Endothelial cell of hepatic sinusoid (primary cell): ENCODE measurements at regions not wholly inside any gene's neighbourhood (a gene's known extent, or its start where the extent isn't known, plus 50 kb on each side); places are given as distances from the start of the nearest gene placed in this dataset.
"Not testable (repeated sequence)": the region's sequence is repeated elsewhere in the genome, so short reads cannot be mapped to it uniquely, and the experiment has no call there.

ENCODE experiments used
- in situ Hi-C: cut with HindIII; loops from 2 replicates; pipeline ENCODE4 v1.10.0; 2017; ENCODE audit warnings: low sequenced_read_pairs

DNA sequence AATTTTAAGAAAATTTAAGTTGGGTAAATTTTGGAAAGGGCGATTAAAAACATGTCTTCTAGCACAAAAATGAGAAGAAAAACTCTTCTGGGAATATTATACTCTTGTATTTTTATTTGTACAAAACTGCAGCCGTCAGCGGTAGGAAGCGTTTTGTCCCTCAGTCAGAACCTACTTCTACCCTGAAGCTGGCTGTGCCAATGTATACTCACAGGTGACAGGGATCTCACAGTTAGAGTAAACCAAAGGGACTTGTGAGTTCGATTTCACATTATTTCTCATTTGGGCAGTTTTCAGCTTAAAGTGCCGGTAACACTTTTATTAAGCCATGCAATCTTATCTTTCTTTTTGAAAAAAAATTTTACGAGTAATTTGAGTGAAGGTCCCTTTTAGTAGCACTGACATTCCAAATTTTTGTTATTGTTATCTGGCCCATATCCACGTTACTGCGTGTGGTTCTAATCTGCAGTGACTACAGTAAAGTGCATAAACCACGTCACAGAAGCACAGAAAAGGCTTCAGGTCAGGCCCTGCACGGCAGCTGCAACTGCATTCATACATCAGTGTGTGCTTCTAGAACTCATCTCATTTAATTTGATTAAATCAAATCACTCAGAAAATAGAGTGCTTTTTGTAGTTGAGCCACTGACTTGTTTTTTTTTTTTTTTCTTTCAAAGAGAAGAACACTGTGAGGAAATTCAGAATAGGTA is 387.3 kb downstream of the LIG4 start:
- in situ Hi-C loops = no loop called here

GRCh38 chr13:107824635-107825034 is 390.7 kb downstream of the LIG4 start:
- in situ Hi-C loops = no loop called here

DNA sequence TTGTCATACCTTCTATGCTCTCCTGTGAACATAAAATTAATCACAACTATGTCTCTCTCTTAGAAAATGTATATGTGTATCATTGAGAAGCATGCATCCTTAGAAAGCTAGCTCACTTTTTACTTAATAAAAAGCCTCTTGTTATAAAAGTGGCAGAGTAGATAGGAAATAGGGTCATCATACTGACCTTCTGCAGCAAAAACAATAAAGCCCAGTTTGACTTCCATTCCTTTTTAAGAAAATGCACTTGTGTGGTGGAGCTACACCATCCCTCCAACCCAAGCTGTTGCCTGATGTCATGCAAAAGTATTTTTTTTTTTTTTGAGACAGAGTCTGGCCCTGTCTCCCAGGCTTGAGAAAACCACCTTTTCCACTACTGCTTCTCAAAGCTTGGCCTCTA is 393.3 kb downstream of the LIG4 start:
- in situ Hi-C loops = no loop called here

- in situ Hi-C loops = no loop called here
These were observed 393.8 kb downstream of the LIG4 start for GRCh38 chr13:107821492-107821891.

DNA sequence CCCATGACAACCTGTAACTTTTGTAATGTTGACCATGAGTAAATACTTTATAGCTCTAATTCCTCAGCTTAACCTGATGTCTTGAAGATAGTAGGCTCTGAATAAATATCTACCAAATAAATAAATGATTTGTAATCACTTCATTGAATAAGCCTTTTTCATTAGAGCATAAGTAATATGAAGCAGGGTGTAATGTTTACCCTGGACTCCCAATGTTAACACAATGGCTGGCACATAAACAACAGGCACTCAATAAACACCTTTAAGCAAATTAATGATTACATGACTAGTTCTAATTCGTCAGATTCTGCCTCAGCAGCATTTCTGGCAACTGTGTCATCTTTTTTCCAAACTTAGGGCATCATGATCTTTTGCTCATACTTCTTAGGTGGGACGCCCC is 396.3 kb downstream of the LIG4 start:
- in situ Hi-C loops = no loop called here

- in situ Hi-C loops = no loop called here
These were observed 397.6 kb downstream of the LIG4 start for GRCh38 chr13:107817647-107818287.

- in situ Hi-C loops = no loop called here
These were observed 403.3 kb downstream of the LIG4 start for GRCh38 chr13:107812014-107812412.

- in situ Hi-C loops = no loop called here
These were observed 403.9 kb downstream of the LIG4 start for GRCh38 chr13:107811233-107812013.

DNA sequence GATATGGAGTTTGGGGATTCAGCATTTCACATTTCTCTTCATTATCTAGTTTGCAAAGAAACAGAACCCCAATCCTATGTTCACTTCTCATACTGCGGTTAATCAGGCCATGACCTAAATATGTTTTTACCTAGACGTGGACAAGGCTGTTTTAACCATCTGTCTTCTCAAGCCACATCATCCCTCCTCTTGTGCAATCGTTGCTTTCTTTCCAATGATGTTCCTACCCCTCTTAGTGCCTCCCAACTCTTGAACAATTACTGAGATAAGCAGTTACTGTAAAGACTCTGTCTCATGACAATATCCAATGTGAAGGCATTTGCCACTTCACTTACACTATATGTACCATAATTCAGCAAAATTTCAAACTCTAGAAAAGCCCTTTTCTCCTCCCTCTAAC is 406.2 kb downstream of the LIG4 start:
- in situ Hi-C loops = no loop called here

DNA sequence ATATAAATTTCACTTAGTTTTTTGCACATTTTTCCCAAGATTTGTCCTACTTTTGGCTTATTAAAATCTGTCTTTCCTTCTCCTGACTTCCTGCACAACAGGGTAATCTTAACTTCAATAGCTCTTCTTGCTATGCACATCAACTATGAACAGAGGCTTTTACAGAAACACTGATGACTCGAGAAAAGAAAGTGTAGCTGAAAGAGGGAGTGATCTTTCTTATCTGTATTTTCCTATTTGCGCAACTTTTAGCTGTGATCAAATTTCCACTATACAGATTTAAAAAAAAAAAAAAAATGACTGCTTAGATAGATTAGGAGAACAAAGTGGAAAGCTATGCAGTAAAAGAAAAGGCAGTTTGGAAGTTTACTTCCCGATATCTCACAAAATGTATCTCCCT is 406.9 kb downstream of the LIG4 start:
- in situ Hi-C loops = no loop called here

DNA sequence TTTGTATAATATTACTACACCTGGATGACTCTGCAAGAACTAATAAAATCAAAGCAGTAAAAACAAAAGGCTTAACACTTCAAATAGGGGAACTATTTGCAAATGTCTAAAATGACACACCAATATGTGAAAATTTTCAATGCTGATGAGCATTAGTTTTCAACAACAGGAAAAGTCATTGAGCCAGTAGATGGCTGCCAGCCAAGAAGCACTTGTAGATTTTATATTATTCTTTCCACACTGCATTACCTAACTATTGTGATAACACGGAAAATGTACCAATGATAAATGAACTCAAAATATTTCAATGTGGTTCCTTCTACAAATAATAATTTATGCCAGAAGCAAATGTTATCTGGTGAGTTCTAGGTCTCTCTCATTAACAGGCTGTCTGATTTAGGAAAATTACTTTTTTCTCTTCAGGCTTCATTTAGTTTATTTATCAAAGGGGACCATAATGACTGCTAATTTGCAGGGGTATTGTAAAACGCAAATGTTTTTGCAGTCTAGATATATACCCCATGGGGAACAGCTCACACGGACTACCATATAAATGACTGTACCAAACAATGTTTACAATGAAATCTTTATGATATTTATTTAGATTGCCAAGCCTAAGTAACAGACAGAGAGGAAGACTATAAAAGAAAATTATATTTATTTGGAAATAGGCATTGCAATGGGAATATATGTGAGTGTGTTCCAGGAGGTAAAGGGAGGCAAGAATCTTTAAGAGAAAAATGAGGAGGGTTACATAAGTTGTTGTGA is 407.8 kb downstream of the LIG4 start:
- in situ Hi-C loops = no loop called here

- in situ Hi-C loops = no loop called here
These were observed 408.6 kb downstream of the LIG4 start for GRCh38 chr13:107806726-107807125.

DNA sequence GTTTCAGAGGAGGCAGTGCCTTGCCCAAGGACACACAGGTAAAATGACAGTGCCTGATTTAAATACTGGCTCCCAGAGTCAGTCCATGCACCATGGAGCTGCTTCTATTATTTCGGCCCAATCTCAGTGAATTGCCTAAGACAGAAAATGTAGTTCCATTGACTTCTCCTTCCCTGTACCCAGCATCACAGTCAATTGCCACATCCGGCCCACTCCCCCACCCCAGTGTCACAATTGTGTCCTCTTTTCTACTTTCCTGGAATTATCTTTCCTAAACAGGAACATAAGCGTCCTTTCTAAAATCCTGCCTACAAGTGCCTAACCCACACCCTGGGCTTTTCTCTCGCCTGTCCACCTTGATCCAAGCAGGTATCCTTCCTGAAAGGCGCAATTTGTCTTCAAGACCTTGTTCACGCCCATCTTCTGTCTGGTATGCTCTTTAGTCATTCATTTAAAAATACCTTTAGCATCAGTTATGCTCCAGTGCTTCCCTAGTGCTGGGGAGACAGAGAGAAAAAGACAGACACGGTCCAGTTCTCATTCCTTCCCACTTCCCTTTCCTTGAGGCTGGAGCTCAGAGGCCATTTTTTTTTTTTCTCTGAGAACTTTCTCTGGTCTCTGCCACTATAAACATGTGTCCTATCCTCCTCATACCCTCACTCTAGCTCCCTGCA is 411.4 kb downstream of the LIG4 start:
- in situ Hi-C loops = no loop called here

- in situ Hi-C loops = no loop called here
These were observed 413.7 kb downstream of the LIG4 start for GRCh38 chr13:107801621-107802020.

DNA sequence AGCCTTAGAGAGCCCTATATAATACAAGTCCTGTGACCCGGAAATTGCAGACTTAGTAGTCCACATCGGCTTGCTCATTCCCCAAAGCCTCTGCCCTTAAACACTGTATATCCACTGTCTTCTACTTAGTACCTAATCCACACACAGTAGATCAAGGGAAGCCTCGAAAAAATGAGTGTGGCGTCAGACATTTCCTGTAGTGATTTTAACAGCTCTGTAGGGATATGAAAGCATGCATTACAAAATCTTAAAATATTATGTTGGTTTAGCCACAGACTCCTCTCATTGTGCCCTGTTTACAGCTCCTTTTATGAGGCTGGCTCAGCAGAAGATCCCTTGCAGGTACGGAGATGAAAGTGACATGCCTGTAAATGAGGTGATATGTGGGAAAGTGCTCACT is 416.3 kb downstream of the LIG4 start:
- in situ Hi-C loops = no loop called here

DNA sequence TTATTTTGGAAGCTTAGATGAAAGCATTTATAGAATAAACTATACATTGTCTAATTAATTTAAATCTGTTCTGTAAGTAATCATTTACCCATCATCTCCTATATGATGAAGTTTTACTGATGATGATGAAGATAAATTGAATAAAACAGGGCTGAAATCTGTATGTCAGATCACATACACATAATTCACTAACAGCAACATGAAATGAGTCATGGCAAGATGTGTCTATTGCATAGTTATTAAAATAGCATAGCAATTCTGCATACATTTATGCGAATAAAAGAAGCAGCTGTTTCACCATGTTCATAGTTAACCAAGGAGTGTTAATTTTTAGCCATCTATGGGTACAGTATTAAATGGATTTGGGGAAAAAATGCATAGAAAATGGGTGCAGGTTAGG is 424.9 kb downstream of the LIG4 start:
- in situ Hi-C loops = no loop called here

DNA sequence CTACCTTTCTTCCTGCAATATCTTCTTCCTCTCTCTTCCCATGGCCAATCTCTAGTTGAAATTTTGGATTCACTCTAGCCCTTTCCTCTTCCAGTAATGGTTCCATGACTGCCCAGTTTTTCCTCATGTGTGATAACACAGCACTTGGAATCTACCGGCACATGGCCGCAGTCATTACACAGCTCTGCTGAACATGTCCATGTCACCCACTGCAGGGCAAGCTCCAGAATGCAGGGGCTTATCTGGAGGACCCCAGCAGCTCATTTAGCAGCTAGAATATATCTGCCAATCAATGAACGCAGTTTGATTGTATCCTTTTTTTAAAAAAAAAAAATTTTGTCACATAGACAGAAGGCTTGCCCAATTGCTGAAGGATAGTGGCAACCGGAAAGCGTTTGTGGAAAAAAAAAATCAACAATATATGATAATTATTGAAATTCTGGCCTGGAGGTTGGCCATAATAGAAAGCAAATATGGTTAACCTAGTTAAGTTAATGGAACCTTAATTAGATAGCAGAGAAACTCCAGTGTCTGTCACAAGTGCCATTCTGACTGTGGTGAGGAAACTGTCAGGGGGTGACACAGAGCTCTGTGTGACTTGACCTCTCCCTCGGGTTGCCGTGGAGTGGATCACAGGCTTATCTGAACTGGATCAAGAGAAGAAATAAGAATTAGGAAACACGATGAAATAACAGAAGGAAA is 426.7 kb downstream of the LIG4 start:
- in situ Hi-C loops = no loop called here

GRCh38 chr13:107782646-107783045 is 432.7 kb downstream of the LIG4 start:
- in situ Hi-C loops = not testable (repeated sequence)

DNA sequence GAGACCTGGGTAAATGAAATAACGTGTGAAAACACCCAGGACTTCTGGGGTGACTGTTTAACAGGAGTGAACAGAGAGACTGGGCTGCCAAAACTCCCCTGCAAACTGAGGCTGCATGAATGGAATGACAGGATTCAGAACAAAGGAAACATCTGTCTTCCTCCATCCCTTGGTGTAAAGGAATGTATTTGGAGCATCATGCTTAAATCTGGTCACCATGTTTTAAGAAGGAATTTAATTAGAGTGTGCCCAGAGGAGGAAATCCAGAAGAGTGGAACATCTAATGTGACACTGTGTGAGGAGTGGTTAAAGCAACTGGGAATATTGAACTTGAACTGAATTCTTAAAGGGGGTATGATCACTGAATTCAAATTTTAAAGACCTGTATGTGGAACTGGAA is 437.2 kb downstream of the LIG4 start:
- in situ Hi-C loops = no loop called here

DNA sequence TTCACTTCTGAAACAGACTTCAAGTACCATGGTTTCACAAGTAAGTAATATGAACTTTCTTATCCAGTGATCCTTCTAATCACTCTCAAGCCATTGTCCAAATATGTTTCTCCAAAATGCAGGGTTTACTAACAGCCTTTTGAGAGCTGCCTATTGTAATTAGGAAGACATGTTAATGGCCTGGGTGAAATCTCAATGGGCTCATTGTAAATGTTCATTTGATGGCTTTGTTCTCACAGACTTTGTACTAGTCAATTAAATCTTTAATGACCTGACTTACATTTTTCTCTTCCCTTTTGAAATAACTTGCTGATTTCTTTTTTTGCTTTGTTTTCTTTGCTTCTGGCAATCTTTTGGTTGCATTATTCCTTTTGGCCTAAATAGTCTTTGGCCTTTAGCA is 444.8 kb downstream of the LIG4 start:
- in situ Hi-C loops = no loop called here
